OCI-LY3 (cell line): ENCODE measurements at regions not wholly inside any gene's neighbourhood (a gene's known extent, or its start where the extent isn't known, plus 50 kb on each side); places are given as distances from the start of the nearest gene placed in this dataset.

Experiments
- H2AFZ ChIP-seq: fragments of 200-600, 300-600 bp; shearing (Covaris generic); 2 replicates; pipeline ENCODE4 v1.6.0; 2014; ENCODE audit warnings: antibody characterized with exemption, low read depth, low read length
- H3K27ac ChIP-seq: fragments of 200-600, 300-600 bp; sonication (generic); 2 replicates; pipeline ENCODE4 v1.5.1; 2014; ENCODE audit warnings: mild to moderate bottlenecking, low read length, moderate library complexity, mixed read lengths
- H3K27me3 ChIP-seq: fragments of 200-600, 300-600 bp; sonication (generic); 2 replicates; pipeline ENCODE4 v1.6.1; 2014; ENCODE audit warnings: low read depth, low read length, mixed read lengths
- H3K36me3 ChIP-seq: fragments of 200-600, 300-600 bp; sonication (generic); replicated peaks from 2 replicates; pipeline ENCODE3; 2014; ENCODE audit warnings: low read depth, low read length, mixed read lengths
- H3K4me1 ChIP-seq: fragments of 300-600, 200-600 bp; sonication (generic); 2 replicates; pipeline ENCODE4 v1.6.1; 2014; ENCODE audit warnings: low read length, mixed read lengths
- H3K4me2 ChIP-seq: fragments of 200-600, 300-600 bp; sonication (generic); 2 replicates; pipeline ENCODE4 v1.6.1; 2014; ENCODE audit warnings: low read length, mixed read lengths
- H3K4me3 ChIP-seq: fragments of 300-600, 200-600 bp; sonication (generic); 2 replicates; pipeline ENCODE4 v1.5.1; 2014; ENCODE audit warnings: antibody characterized with exemption, mild to moderate bottlenecking, low read length, moderate library complexity
- H3K79me2 ChIP-seq: fragments of 300-600, 200-600 bp; shearing (Covaris generic); 2 replicates; pipeline ENCODE4 v1.6.1; 2014; ENCODE audit warnings: mild to moderate bottlenecking, low read length, mixed read lengths
- H3K9ac ChIP-seq: fragments of 300-600, 200-600 bp; shearing (Covaris generic); 2 replicates; pipeline ENCODE4 v1.6.0; 2014; ENCODE audit warnings: mild to moderate bottlenecking, low read length, moderate library complexity
- H3K9me3 ChIP-seq: fragments of 200-600, 300-600 bp; shearing (Covaris generic); 2 replicates; pipeline ENCODE4 v1.6.1; 2014; ENCODE audit warnings: low read length, mixed read lengths; ENCODE audit not compliant: insufficient read depth
- H4K20me1 ChIP-seq: fragments of 200-600, 300-600 bp; sonication (generic); 2 replicates; pipeline ENCODE4 v1.6.1; 2016; ENCODE audit warnings: low read length, mixed read lengths; ENCODE audit not compliant: insufficient read depth
- CTCF ChIP-seq: fragments of 200-600, 300-600 bp; sonication (generic); IDR thresholded peaks from 2 replicates; pipeline ENCODE4 v1.5.1; 2014; ENCODE audit warnings: antibody characterized with exemption, low read length, low read depth
- EZH2phosphoT487 ChIP-seq: fragments of 200-600 bp; shearing (Covaris generic); IDR thresholded peaks from 2 replicates; pipeline ENCODE4 v1.6.1; 2018; ENCODE audit warnings: antibody characterized with exemption, mixed run types, low read depth

DNA sequence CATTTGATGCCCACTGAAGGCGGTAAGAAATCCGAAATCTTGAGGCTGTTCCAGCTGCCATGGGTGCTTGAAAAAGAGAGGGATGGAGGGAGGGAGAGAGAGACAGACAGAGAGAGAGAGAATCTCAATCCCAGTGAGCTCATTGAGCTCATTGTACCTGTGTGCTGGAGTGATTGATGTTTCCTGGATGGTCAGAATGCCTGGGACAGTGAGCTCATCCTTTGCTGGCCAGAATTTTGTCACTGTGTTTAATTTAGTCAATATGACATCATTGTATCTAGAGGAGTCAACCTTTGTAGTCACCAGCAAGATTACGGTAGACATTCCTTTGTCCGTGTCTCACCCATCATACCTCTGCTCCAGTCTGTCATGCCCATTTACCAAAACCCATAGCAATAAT is 625.4 kb upstream of the POM121L12 start:
- TF ChIP-seq EZH2phosphoT487 (no peak), CTCF (no peak)
- Histone ChIP-seq H3K27ac (no peak overlapping the region), H3K79me2 (no peaks in the 10 kb centered on the region), H3K36me3 (no peaks in the 10 kb centered on the region), H3K4me1 (peaks cover 8% of the 10 kb centered on the region), H3K9ac (no peak overlapping the region), H4K20me1 (no peaks in the 10 kb centered on the region), H3K4me3 (no peak overlapping the region), H3K27me3 (no peaks in the 10 kb centered on the region), H3K9me3 (no peaks in the 10 kb centered on the region), H3K4me2 (no peak overlapping the region), H2AFZ (no peak overlapping the region)

DNA sequence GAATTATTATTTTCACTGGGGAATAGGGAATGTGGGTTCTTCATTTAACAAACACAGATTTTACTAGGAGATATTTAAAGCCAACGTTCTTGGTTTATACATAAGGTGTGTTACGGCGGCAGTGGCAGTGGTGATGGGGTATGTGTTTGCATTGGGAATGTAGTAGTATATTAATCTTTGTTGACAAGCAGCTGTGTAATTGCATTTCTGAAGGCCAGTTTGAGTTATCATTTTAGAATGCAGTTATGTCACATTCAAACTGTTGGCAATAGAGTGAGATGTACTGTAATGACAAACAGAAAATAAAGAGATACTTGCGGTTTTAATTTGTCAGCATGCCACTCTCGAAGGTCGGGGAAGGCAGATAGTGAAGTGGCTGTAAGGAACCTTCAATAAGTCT is 628.6 kb upstream of the POM121L12 start:
- Histone ChIP-seq H3K4me3 (no peak overlapping the region), H3K4me2 (no peak overlapping the region), H3K27ac (no peak overlapping the region), H4K20me1 (no peaks in the 10 kb centered on the region), H3K36me3 (no peaks in the 10 kb centered on the region), H3K9ac (no peak overlapping the region), H3K9me3 (no peaks in the 10 kb centered on the region), H3K4me1 (peaks cover 8% of the 10 kb centered on the region), H2AFZ (no peak overlapping the region), H3K27me3 (no peaks in the 10 kb centered on the region), H3K79me2 (no peaks in the 10 kb centered on the region)
- TF ChIP-seq EZH2phosphoT487 = no peak
- TF ChIP-seq CTCF = no peak

- TF ChIP-seq CTCF = no peak
- no peak for TF ChIP-seq EZH2phosphoT487
- H3K4me1 ChIP-seq = no peaks in the 10 kb centered on the region
- H3K9me3 ChIP-seq = peaks cover 6% of the 10 kb centered on the region; the same call in 1 of the 2 replicates
- H3K79me2 ChIP-seq = no peaks in the 10 kb centered on the region
- no peak overlapping the region for H3K9ac ChIP-seq
- no peak overlapping the region for H3K4me3 ChIP-seq
- H3K27ac ChIP-seq = no peak overlapping the region
- no peaks in the 10 kb centered on the region for H3K36me3 ChIP-seq
- no peaks in the 10 kb centered on the region for H4K20me1 ChIP-seq
- H2AFZ ChIP-seq = no peak overlapping the region
- no peak overlapping the region for H3K4me2 ChIP-seq
- no peaks in the 10 kb centered on the region for H3K27me3 ChIP-seq
These were observed 652.7 kb upstream of the POM121L12 start for GRCh38 chr7:52382731-52383130.

DNA sequence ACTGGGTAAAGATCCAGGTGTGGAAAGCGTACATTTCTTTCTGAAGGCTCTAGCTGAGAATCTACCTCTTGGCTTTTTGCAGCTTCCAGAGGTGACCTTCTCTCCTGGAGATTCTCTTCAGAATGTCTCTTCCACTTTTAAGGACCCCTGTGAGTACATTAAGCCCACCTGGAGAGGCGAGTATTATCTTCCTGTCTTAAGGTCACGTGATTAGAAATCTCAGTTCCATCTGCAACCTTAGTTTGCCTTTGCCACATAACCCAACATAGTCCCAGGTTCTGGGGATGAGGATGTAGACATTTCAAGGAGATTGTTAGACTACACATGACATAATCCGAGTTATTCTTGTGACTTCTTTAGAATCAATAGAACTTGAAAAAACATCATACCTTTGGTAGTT is 665.5 kb upstream of the POM121L12 start:
- TF ChIP-seq EZH2phosphoT487 (no peak), CTCF (no peak)
- Histone ChIP-seq H3K36me3 (no peaks in the 10 kb centered on the region), H4K20me1 (no peaks in the 10 kb centered on the region), H2AFZ (no peak overlapping the region), H3K9me3 (no peaks in the 10 kb centered on the region), H3K9ac (no peak overlapping the region), H3K4me3 (no peak overlapping the region), H3K79me2 (no peaks in the 10 kb centered on the region), H3K4me2 (no peak overlapping the region), H3K27ac (no peak overlapping the region), H3K27me3 (no peaks in the 10 kb centered on the region), H3K4me1 (no peaks in the 10 kb centered on the region)
